Mesendoderm (in vitro differentiated cells): ENCODE measurements at regions not wholly inside any gene's neighbourhood (a gene's known extent, or its start where the extent isn't known, plus 50 kb on each side); places are given as distances from the start of the nearest gene placed in this dataset.

Source experiments
- DNase-seq: peaks from one replicate; pipeline ENCODE4 v3.0.0; 2013
- H2AK5ac ChIP-seq: 2 replicates; pipeline ENCODE4 v1.6.1; 2013; ENCODE audit warnings: low read length, inconsistent platforms
- H2BK120ac ChIP-seq: 2 replicates; pipeline ENCODE4 v1.6.1; 2013; ENCODE audit warnings: low read depth, mild to moderate bottlenecking, low read length, moderate library complexity, mixed read lengths
- H2BK15ac ChIP-seq: replicated peaks from 2 replicates; pipeline ENCODE4 v1.6.1; 2013; ENCODE audit warnings: low read depth, mild to moderate bottlenecking, moderate library complexity
- H2BK5ac ChIP-seq: 2 replicates; pipeline ENCODE4 v1.6.1; 2013; ENCODE audit warnings: low read length, inconsistent platforms
- H3K18ac ChIP-seq: 2 replicates; pipeline ENCODE4 v1.6.1; 2013; ENCODE audit warnings: mild to moderate bottlenecking, low read length, mixed read lengths
- H3K23ac ChIP-seq: one replicate; pipeline ENCODE4 v1.6.1; 2013; ENCODE audit warnings: low read length
- H3K27ac ChIP-seq: 2 replicates; pipeline ENCODE4 v1.5.1; 2013; ENCODE audit warnings: low read depth, mild to moderate bottlenecking, inconsistent platforms, low read length, moderate library complexity
- H3K27me3 ChIP-seq: 2 replicates; pipeline ENCODE4 v1.6.1; 2013; ENCODE audit warnings: low read length, control low read depth, mild to moderate bottlenecking, inconsistent platforms; ENCODE audit not compliant: insufficient read depth, poor library complexity
- H3K36me3 ChIP-seq: 2 replicates; pipeline ENCODE4 v1.6.1; 2013; ENCODE audit warnings: low read length, inconsistent platforms; ENCODE audit not compliant: control insufficient read depth, insufficient read depth
- H3K4ac ChIP-seq: one replicate; pipeline ENCODE4 v1.6.1; 2013; ENCODE audit warnings: low read depth, mild to moderate bottlenecking, low read length, moderate library complexity
- H3K4me1 ChIP-seq: 2 replicates; pipeline ENCODE4 v1.6.1; 2013; ENCODE audit warnings: low read depth, low read length, inconsistent platforms; ENCODE audit not compliant: control insufficient read depth
- H3K4me2 ChIP-seq: 2 replicates; pipeline ENCODE4 v1.6.1; 2013; ENCODE audit warnings: low read length
- H3K4me3 ChIP-seq: 2 replicates; pipeline ENCODE4 v1.5.1; 2013; ENCODE audit warnings: mild to moderate bottlenecking, low read length
- H3K56ac ChIP-seq: one replicate; pipeline ENCODE4 v1.6.1; 2013; ENCODE audit warnings: low read length
- H3K79me1 ChIP-seq: 2 replicates; pipeline ENCODE4 v1.6.1; 2013; ENCODE audit warnings: low read length, inconsistent platforms
- H3K79me2 ChIP-seq: 2 replicates; pipeline ENCODE4 v1.6.1; 2013; ENCODE audit warnings: mild to moderate bottlenecking, low read length; ENCODE audit not compliant: control insufficient read depth, insufficient read depth
- H3K9ac ChIP-seq: 2 replicates; pipeline ENCODE4 v1.6.1; 2013; ENCODE audit warnings: low read length, inconsistent platforms
- H4K5ac ChIP-seq: one replicate; pipeline ENCODE4 v1.6.1; 2013; ENCODE audit warnings: low read length
- H4K8ac ChIP-seq: one replicate; pipeline ENCODE4 v1.6.1; 2013; ENCODE audit warnings: low read depth, mild to moderate bottlenecking, control low read depth, low read length, moderate library complexity
- WGBS: extraction: QIAGEN DNeasy Blood & Tissue Kit; methylation state at CpG from one replicate; pipeline ENCODE4 v1.1.7; 2013; ENCODE audit warnings: low lambda C conversion rate, missing lambda C conversion rate; ENCODE audit not compliant: insufficient coverage; ENCODE audit errors: extremely low coverage; 5-methylcytosine and 5-hydroxymethylcytosine counted together

GRCh38 chrX:110877326-110877725 lies 81.7 kb upstream of the CHRDL1 start:
- H3K4ac ChIP-seq, result no peak overlapping the region
- H3K23ac ChIP-seq, result no peak overlapping the region
- H4K5ac ChIP-seq, result no peak overlapping the region
- DNase-seq, result no peak
- H2BK15ac ChIP-seq, result no peak overlapping the region
- H3K56ac ChIP-seq, result no peak overlapping the region
- no peaks in the 10 kb centered on the region for H3K36me3 ChIP-seq
- no peak overlapping the region for H4K8ac ChIP-seq
- no peak overlapping the region for H3K18ac ChIP-seq
- no peak overlapping the region for H3K4me2 ChIP-seq
- H3K4me1 ChIP-seq, result no peaks in the 10 kb centered on the region
- no peaks in the 10 kb centered on the region for H3K79me1 ChIP-seq
- no peak overlapping the region for H3K4me3 ChIP-seq
- no peak overlapping the region for H2AK5ac ChIP-seq
- H3K79me2 ChIP-seq, result no peaks in the 10 kb centered on the region
- no peak overlapping the region for H2BK5ac ChIP-seq
- H2BK120ac ChIP-seq, result no peak overlapping the region
- H3K27ac ChIP-seq, result no peak overlapping the region
- H3K9ac ChIP-seq, result no peak overlapping the region
- H3K27me3 ChIP-seq, result no peaks in the 10 kb centered on the region

GRCh38 chrX:110871839-110872238 lies 76.2 kb upstream of the CHRDL1 start:
- H3K79me2 ChIP-seq, result no peaks in the 10 kb centered on the region
- H2BK120ac ChIP-seq, result no peak overlapping the region
- no peak overlapping the region for H3K4me2 ChIP-seq
- no peak overlapping the region for H4K8ac ChIP-seq
- no peak overlapping the region for H3K23ac ChIP-seq
- no peak overlapping the region for H2BK5ac ChIP-seq
- no peaks in the 10 kb centered on the region for H3K27me3 ChIP-seq
- DNase-seq, result no peak
- no peak overlapping the region for H3K9ac ChIP-seq
- no peak overlapping the region for H2AK5ac ChIP-seq
- no peak overlapping the region for H3K18ac ChIP-seq
- H3K56ac ChIP-seq, result no peak overlapping the region
- no CpG with 5 or more reads among the region's 3 CpGs for WGBS
- H4K5ac ChIP-seq, result no peak overlapping the region
- no peak overlapping the region for H3K27ac ChIP-seq
- no peak overlapping the region for H3K4ac ChIP-seq
- H3K79me1 ChIP-seq, result no peaks in the 10 kb centered on the region
- H2BK15ac ChIP-seq, result no peak overlapping the region
- H3K36me3 ChIP-seq, result no peaks in the 10 kb centered on the region
- no peaks in the 10 kb centered on the region for H3K4me1 ChIP-seq
- H3K4me3 ChIP-seq, result no peak overlapping the region

DNA sequence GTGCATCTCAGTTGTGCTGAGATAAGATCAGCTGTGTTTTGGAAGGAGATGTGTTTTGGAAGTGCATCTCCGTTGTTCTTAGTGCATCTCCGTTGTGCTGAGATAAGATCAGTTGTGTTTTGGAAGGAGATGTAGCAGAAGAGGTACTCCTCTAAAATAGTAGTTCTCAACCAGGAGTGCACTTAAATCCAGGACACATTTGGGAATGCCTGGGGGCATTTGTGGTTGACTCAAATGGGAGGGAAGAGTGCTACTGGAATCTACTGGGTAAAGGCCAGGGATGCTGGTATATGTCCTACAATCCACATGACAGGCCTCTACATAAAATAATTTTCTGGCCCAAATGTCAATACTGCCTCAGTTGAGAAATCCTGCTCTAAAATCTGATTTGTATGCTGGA lies 70.8 kb upstream of the CHRDL1 start:
- Histone ChIP-seq H2AK5ac (no peak overlapping the region), H3K36me3 (no peaks in the 10 kb centered on the region), H3K4me3 (no peak overlapping the region), H4K8ac (no peak overlapping the region), H3K4ac (no peak overlapping the region), H3K56ac (no peak overlapping the region), H3K4me1 (no peaks in the 10 kb centered on the region), H3K4me2 (no peak overlapping the region), H2BK5ac (no peak overlapping the region), H3K27me3 (no peaks in the 10 kb centered on the region), H2BK15ac (no peak overlapping the region), H3K18ac (no peak overlapping the region), H3K9ac (no peak overlapping the region), H3K79me1 (no peaks in the 10 kb centered on the region), H2BK120ac (no peak overlapping the region), H3K27ac (no peak overlapping the region), H4K5ac (no peak overlapping the region), H3K23ac (no peak overlapping the region), H3K79me2 (no peaks in the 10 kb centered on the region)
- DNase-seq, result no peak
- WGBS, result no CpG with 5 or more reads among the region's 2 CpGs

DNA sequence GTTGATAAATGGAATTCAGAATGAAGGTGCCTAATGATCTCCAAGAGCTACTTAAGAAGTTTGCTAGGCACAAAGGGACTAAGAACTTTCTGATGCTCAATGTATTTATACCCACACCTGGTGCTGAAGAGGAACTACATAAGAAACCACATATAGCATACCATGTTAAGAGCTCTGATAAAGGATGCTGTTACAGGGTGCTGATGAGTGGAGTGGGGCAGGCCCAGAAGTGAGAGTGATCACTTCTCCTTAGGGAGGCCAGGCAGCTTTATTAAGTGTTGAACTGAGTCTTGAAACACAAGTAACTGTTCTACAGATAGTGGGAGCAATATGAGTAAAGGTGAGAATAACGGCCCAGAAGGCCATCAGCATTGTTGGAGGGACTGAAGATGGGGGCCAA lies 68.3 kb upstream of the CHRDL1 start:
- Histone ChIP-seq H3K4me2 (no peak overlapping the region), H3K27me3 (no peaks in the 10 kb centered on the region), H3K4me3 (no peak overlapping the region), H3K9ac (no peak overlapping the region), H3K56ac (no peak overlapping the region), H2BK15ac (no peak overlapping the region), H3K23ac (no peak overlapping the region), H4K5ac (no peak overlapping the region), H3K79me2 (no peaks in the 10 kb centered on the region), H2BK5ac (no peak overlapping the region), H2AK5ac (no peak overlapping the region), H3K18ac (no peak overlapping the region), H3K79me1 (no peaks in the 10 kb centered on the region), H3K4ac (no peak overlapping the region), H3K36me3 (no peaks in the 10 kb centered on the region), H3K4me1 (no peaks in the 10 kb centered on the region), H4K8ac (no peak overlapping the region), H2BK120ac (no peak overlapping the region), H3K27ac (no peak overlapping the region)
- DNase-seq, result no peak
- WGBS, result no CpG with 5 or more reads among the region's 1 CpG

DNA sequence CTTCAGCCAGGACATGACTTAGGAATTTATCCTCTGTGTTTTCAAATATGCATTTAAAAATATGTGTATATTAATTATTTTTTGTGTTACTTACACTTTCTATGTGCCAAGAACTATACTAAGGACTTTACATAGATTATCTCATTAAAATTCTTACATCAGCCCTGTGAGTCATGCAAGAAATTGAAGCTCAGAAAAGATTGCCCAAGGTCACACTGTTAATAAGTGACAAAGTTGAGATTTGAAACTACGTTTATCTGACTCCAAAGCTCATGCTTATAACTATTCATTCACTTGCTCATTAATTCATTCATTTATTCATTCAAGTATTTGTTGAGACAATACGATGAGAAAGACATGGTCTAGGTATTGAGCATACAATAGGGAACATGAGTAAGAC lies 62.9 kb upstream of the CHRDL1 start:
- no peak overlapping the region for H3K27ac ChIP-seq
- H2AK5ac ChIP-seq, result no peak overlapping the region
- no peak overlapping the region for H3K18ac ChIP-seq
- no peak overlapping the region for H4K5ac ChIP-seq
- no peak overlapping the region for H2BK120ac ChIP-seq
- no peak overlapping the region for H2BK5ac ChIP-seq
- no peak overlapping the region for H3K4me2 ChIP-seq
- H3K56ac ChIP-seq, result no peak overlapping the region
- H3K4ac ChIP-seq, result no peak overlapping the region
- no peak overlapping the region for H3K23ac ChIP-seq
- H3K4me1 ChIP-seq, result no peaks in the 10 kb centered on the region
- no peaks in the 10 kb centered on the region for H3K79me1 ChIP-seq
- WGBS, result no CpG with 5 or more reads among the region's 2 CpGs
- DNase-seq, result no peak
- H3K27me3 ChIP-seq, result no peaks in the 10 kb centered on the region
- no peak overlapping the region for H3K4me3 ChIP-seq
- no peak overlapping the region for H2BK15ac ChIP-seq
- no peaks in the 10 kb centered on the region for H3K36me3 ChIP-seq
- no peak overlapping the region for H3K9ac ChIP-seq
- no peak overlapping the region for H4K8ac ChIP-seq
- H3K79me2 ChIP-seq, result no peaks in the 10 kb centered on the region

DNA sequence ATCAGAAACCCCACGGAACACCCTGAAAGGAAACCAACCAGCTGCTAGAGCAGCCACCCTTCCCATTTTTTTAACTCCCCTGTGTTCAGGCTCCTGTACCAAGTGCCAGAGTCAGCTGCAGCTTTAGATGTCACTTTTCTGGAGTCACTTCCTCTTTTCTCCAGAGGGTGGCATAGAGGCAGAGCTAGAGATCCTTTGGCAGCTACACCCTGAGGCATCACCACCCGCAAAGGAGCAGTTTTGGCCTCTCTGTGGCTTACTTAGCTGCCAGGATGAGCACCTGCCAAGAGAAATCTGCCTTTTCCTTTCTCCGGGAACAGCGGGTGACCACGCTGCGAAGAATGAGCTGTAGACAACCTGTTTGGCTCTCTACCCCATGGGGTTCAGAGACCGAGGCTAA lies 58.0 kb upstream of the CHRDL1 start:
- DNase-seq, result peak; percentile 54
- H3K4me2 ChIP-seq, result no peak overlapping the region
- H3K79me1 ChIP-seq, result no peaks in the 10 kb centered on the region
- H3K56ac ChIP-seq, result no peak overlapping the region
- no peak overlapping the region for H2BK5ac ChIP-seq
- no peak overlapping the region for H3K23ac ChIP-seq
- H4K8ac ChIP-seq, result no peak overlapping the region
- no peak overlapping the region for H3K4ac ChIP-seq
- H3K27ac ChIP-seq, result no peak overlapping the region
- no peaks in the 10 kb centered on the region for H3K36me3 ChIP-seq
- WGBS, result no CpG with 5 or more reads among the region's 7 CpGs
- no peaks in the 10 kb centered on the region for H3K27me3 ChIP-seq
- no peak overlapping the region for H3K4me3 ChIP-seq
- H3K9ac ChIP-seq, result no peak overlapping the region
- H3K79me2 ChIP-seq, result no peaks in the 10 kb centered on the region
- H2BK120ac ChIP-seq, result no peak overlapping the region
- H2BK15ac ChIP-seq, result no peak overlapping the region
- H4K5ac ChIP-seq, result no peak overlapping the region
- no peaks in the 10 kb centered on the region for H3K4me1 ChIP-seq
- no peak overlapping the region for H2AK5ac ChIP-seq
- H3K18ac ChIP-seq, result no peak overlapping the region
